Chondrocyte (in vitro differentiated cells): ENCODE measurements at regions not wholly inside any gene's neighbourhood (a gene's known extent, or its start where the extent isn't known, plus 50 kb on each side); places are given as distances from the start of the nearest gene placed in this dataset.

Experiments used
- DNase-seq: peaks from one replicate; pipeline ENCODE4 v3.0.0; 2021; ENCODE audit warnings: mixed read lengths, low spot score
- H3K27ac Mint-ChIP-seq: one replicate; pipeline ENCODE4 v1.8.0; 2021; ENCODE audit warnings: mild to moderate bottlenecking, moderate library complexity, mixed read lengths; ENCODE audit not compliant: unreplicated experiment
- H3K27me3 Mint-ChIP-seq: 2 replicates; pipeline ENCODE4 v1.8.0; 2021; ENCODE audit warnings: low read depth, mixed read lengths
- H3K36me3 Mint-ChIP-seq: 2 replicates; pipeline ENCODE4 v1.8.0; 2021; ENCODE audit warnings: low read depth, mixed read lengths
- H3K4me1 Mint-ChIP-seq: 2 replicates; pipeline ENCODE4 v1.8.0; 2021; ENCODE audit warnings: low read depth, mild to moderate bottlenecking, mixed read lengths
- H3K4me3 Mint-ChIP-seq: one replicate; pipeline ENCODE4 v1.8.0; 2021; ENCODE audit warnings: mild to moderate bottlenecking, moderate library complexity, mixed read lengths; ENCODE audit not compliant: unreplicated experiment
- H3K9me3 Mint-ChIP-seq: 2 replicates; pipeline ENCODE4 v1.8.0; 2021; ENCODE audit warnings: low read depth, mixed read lengths
- TF ChIP-seq, protein P1 (sequence below): fragments of 200-600 bp; sonication (generic); IDR thresholded peaks from 2 replicates; pipeline ENCODE4 v1.5.0; 2021; ENCODE audit warnings: antibody characterized with exemption, mild to moderate bottlenecking, moderate library complexity

DNA sequence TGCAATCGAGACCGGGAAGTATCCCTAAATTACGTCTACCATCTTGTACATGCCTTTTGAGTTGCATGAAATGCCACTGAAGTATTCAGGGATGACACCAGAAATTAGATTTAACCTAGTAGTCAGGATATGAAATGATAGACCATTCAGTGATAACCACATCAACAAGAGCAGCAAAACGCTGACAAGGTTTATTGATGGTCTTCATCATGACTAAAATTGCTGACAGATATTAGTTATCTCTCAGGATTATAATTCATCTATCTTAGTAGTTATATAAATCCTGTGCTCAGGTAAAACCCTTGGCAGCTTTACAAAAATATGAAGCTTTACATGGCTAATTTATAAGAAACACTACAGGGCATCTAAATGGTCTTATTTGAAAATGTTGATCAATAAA is 1104.7 kb downstream of the EFNA5 start:
- H3K9me3 Mint-ChIP-seq, result peaks cover 13% of the 10 kb centered on the region
- H3K4me1 Mint-ChIP-seq, result no peaks in the 10 kb centered on the region
- H3K27ac Mint-ChIP-seq, result no peak overlapping the region
- H3K4me3 Mint-ChIP-seq, result no peak overlapping the region
- no peak for DNase-seq
- H3K27me3 Mint-ChIP-seq, result no peaks in the 10 kb centered on the region
- peaks cover 2% of the 10 kb centered on the region for H3K36me3 Mint-ChIP-seq
- TF ChIP-seq, protein P1, sequence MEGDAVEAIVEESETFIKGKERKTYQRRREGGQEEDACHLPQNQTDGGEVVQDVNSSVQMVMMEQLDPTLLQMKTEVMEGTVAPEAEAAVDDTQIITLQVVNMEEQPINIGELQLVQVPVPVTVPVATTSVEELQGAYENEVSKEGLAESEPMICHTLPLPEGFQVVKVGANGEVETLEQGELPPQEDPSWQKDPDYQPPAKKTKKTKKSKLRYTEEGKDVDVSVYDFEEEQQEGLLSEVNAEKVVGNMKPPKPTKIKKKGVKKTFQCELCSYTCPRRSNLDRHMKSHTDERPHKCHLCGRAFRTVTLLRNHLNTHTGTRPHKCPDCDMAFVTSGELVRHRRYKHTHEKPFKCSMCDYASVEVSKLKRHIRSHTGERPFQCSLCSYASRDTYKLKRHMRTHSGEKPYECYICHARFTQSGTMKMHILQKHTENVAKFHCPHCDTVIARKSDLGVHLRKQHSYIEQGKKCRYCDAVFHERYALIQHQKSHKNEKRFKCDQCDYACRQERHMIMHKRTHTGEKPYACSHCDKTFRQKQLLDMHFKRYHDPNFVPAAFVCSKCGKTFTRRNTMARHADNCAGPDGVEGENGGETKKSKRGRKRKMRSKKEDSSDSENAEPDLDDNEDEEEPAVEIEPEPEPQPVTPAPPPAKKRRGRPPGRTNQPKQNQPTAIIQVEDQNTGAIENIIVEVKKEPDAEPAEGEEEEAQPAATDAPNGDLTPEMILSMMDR, result no peak

DNA sequence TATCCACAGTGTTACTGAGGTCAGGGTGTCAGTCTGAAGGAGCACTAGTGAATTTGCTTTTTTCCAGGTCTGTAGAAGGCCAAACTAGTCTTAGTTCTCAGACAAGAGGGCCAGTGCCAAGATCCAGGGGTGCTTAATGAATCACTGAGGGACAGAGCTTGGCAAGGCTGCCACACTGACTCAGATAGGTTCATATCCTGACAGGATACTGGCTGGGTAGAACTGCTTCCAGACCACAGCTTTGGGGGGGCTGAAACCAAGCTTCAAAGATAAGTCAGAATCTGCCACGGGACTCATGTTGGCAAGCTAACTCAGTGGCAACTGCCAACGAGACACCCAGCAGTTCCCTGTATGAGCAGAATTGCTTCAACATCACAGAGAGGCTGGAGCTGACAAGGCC is 1125.4 kb downstream of the EFNA5 start:
- Mint-ChIP-seq H3K9me3 (peaks cover 57% of the 10 kb centered on the region), H3K27ac (no peak overlapping the region), H3K27me3 (no peaks in the 10 kb centered on the region), H3K4me3 (no peak overlapping the region), H3K36me3 (peaks cover 15% of the 10 kb centered on the region), H3K4me1 (no peaks in the 10 kb centered on the region)
- DNase-seq, result no peak
- TF ChIP-seq, protein P1, result no peak

DNA sequence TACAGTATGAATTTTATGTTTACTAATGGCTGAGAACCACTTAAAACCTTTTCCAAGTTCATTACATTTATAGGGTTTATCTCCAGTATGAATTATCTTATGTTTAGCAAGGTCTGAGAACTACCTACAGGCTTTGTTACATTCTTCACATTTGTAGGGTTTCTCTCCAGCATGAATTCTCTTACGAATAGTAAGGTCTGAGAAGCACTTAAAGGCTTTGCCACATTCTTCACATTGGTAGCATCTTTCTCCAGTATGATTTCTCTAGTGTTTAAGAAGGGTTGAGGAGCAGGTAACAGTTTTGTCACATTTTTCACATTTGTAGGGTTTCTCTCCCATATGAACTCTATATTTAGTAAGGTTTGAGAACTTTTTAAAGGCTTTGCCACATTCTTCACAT is 1127.4 kb downstream of the EFNA5 start:
- peaks cover 64% of the 10 kb centered on the region for H3K9me3 Mint-ChIP-seq
- peaks cover 18% of the 10 kb centered on the region for H3K36me3 Mint-ChIP-seq
- TF ChIP-seq, protein P1, result no peak
- no peak overlapping the region for H3K4me3 Mint-ChIP-seq
- H3K27ac Mint-ChIP-seq, result no peak overlapping the region
- no peak for DNase-seq
- no peaks in the 10 kb centered on the region for H3K4me1 Mint-ChIP-seq
- no peaks in the 10 kb centered on the region for H3K27me3 Mint-ChIP-seq

DNA sequence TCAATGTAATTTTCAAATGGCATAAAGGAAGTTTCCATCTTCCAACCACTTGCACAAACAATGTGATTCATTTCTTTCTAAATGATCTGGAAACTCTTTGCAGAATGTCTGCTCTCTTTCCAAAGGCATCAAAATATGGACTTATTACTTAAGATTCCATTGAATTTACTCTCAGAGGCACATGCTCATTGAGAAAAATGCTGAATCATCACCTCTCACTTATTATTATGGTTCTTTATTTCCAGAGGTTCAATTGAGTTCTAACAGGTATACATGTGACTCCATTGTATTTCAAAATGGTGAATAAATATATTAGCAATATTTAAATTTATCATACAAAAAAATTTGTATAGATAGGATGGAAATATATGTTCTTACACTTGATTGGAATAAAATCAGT is 1140.6 kb downstream of the EFNA5 start:
- no peak overlapping the region for H3K27ac Mint-ChIP-seq
- no peak for DNase-seq
- H3K27me3 Mint-ChIP-seq, result no peaks in the 10 kb centered on the region
- TF ChIP-seq, protein P1, result no peak
- no peaks in the 10 kb centered on the region for H3K36me3 Mint-ChIP-seq
- H3K4me1 Mint-ChIP-seq, result peaks cover 6% of the 10 kb centered on the region
- peaks cover 8% of the 10 kb centered on the region for H3K9me3 Mint-ChIP-seq
- H3K4me3 Mint-ChIP-seq, result no peak overlapping the region

- H3K4me1 Mint-ChIP-seq, result peaks cover 21% of the 10 kb centered on the region
- DNase-seq, result no peak
- H3K36me3 Mint-ChIP-seq, result no peaks in the 10 kb centered on the region
- H3K4me3 Mint-ChIP-seq, result no peak overlapping the region
- TF ChIP-seq, protein P1, result no peak
- H3K27ac Mint-ChIP-seq, result no peak overlapping the region
- H3K9me3 Mint-ChIP-seq, result no peaks in the 10 kb centered on the region
- H3K27me3 Mint-ChIP-seq, result no peaks in the 10 kb centered on the region
Measured at GRCh38 chr5:106525438-106525837, 1145.3 kb downstream of the EFNA5 start.
